Tibial nerve (tissue), 3 donors: ENCODE measurements at regions not wholly inside any gene's neighbourhood (a gene's known extent, or its start where the extent isn't known, plus 50 kb on each side); places are given as distances from the start of the nearest gene placed in this dataset.

ENCODE experiments used
- CTCF ChIP-seq, 5 experiments: fragments of 200-600 bp in 3 of 5; fragments of 450-650 bp in 2 of 5; sonication (generic) in 3 of 5; IDR thresholded peaks; one replicate each; pipeline ENCODE4 v1.5.1; 2016 to 2019; ENCODE audit warnings: antibody characterized with exemption in 5 of 5, mild to moderate bottlenecking in 3 of 5, moderate library complexity in 2 of 5
- POLR2A ChIP-seq, 2 donors: fragments of 450-650 bp; IDR thresholded peaks; one replicate each; pipeline ENCODE4 v1.6.1; 2017; ENCODE audit warnings: antibody characterized with exemption in 2 of 2, mild to moderate bottlenecking in 2 of 2, moderate library complexity in 2 of 2

- TF ChIP-seq CTCF (IDR thresholded peaks at IDR 0.05) (no peak), POLR2A (IDR thresholded peaks at IDR 0.05) (no peak)
Measured at GRCh38 chr2:6408057-6408456, 457.6 kb downstream of the CMPK2 start.
